ENCODE measurements at regions not wholly inside any gene's neighbourhood (a gene's known extent, or its start where the extent isn't known, plus 50 kb on each side); places are given as distances from the start of the nearest gene placed in this dataset.

GRCh38 chr6:66970373-66970772 lies 1263.3 kb upstream of the EYS start:
- TF ChIP-seq CTCF (IDR thresholded peaks at IDR 0.05; ENCODE audit: low read depth, low read length), result no peak
- no peak for TF ChIP-seq EZH2phosphoT487 (IDR thresholded peaks at IDR 0.05; ENCODE audit: low read depth)
